ENCODE measurements at regions not wholly inside any gene's neighbourhood (a gene's known extent, or its start where the extent isn't known, plus 50 kb on each side); places are given as distances from the start of the nearest gene placed in this dataset.

GRCh38 chr3:194769020-194769643 lies 83.4 kb downstream of the FAM43A start:
- DNase-seq (ENCODE audit: low read depth in 2 of 2), result peak; percentile 81 to 87

GRCh38 chr3:194772241-194773000 lies 86.7 kb downstream of the FAM43A start:
- DNase-seq (ENCODE audit: low read depth in 2 of 2), result no peak

- no peak for DNase-seq (ENCODE audit: low read depth in 2 of 2)
These were observed 87.5 kb downstream of the FAM43A start for GRCh38 chr3:194773216-194773615.

- no peak for DNase-seq (ENCODE audit: low read depth in 2 of 2)
These were observed 88.2 kb downstream of the FAM43A start for GRCh38 chr3:194773771-194774455.

- no peak for DNase-seq (ENCODE audit: low read depth in 2 of 2)
These were observed 89.6 kb downstream of the FAM43A start for GRCh38 chr3:194775266-194775665.

GRCh38 chr3:194775731-194776130 lies 90.0 kb downstream of the FAM43A start:
- DNase-seq (ENCODE audit: low read depth in 2 of 2), result no peak

- no peak for DNase-seq (ENCODE audit: low read depth in 2 of 2)
These were observed 92.0 kb downstream of the FAM43A start for GRCh38 chr3:194777729-194778128.

- DNase-seq (ENCODE audit: low read depth in 2 of 2), result no peak
These were observed 94.1 kb downstream of the FAM43A start for GRCh38 chr3:194779729-194780224.

- DNase-seq (ENCODE audit: low read depth in 2 of 2), result no peak
These were observed 95.0 kb downstream of the FAM43A start for GRCh38 chr3:194780706-194781105.

GRCh38 chr3:194781617-194782016 lies 95.9 kb downstream of the FAM43A start:
- DNase-seq (ENCODE audit: low read depth in 2 of 2), result no peak

- no peak for DNase-seq (ENCODE audit: low read depth in 2 of 2)
These were observed 97.2 kb downstream of the FAM43A start for GRCh38 chr3:194782698-194783404.

- no peak for DNase-seq (ENCODE audit: low read depth in 2 of 2)
These were observed 98.7 kb downstream of the FAM43A start for GRCh38 chr3:194784361-194784760.

- no peak for DNase-seq (ENCODE audit: low read depth in 2 of 2)
These were observed 99.6 kb downstream of the FAM43A start for GRCh38 chr3:194785315-194785714.

- no peak for DNase-seq (ENCODE audit: low read depth in 2 of 2)
These were observed 101.4 kb downstream of the FAM43A start for GRCh38 chr3:194787072-194787471.

- no peak for DNase-seq (ENCODE audit: low read depth in 2 of 2)
These were observed 102.0 kb downstream of the FAM43A start for GRCh38 chr3:194787650-194788049.

- no peak for DNase-seq (ENCODE audit: low read depth in 2 of 2)
These were observed 106.7 kb downstream of the FAM43A start for GRCh38 chr3:194792368-194792767.

GRCh38 chr3:194797555-194798250 lies 112.0 kb downstream of the FAM43A start:
- DNase-seq (ENCODE audit: low read depth in 2 of 2), result no peak

GRCh38 chr3:194798486-194798885 lies 112.8 kb downstream of the FAM43A start:
- DNase-seq (ENCODE audit: low read depth in 2 of 2), result no peak

GRCh38 chr3:194800002-194800401 lies 114.3 kb downstream of the FAM43A start:
- no peak for DNase-seq (ENCODE audit: low read depth in 2 of 2)

GRCh38 chr3:194801461-194802432 lies 116.1 kb downstream of the FAM43A start:
- DNase-seq (ENCODE audit: low read depth in 2 of 2), result no peak

Measured in stimulated activated CD4-positive, alpha-beta T cell treated with anti-CD3 and anti-CD28 coated beads, Interleukin-4, amount 100 ng/mL, for 48 hours (primary cell).